GM19043 (cell line): ENCODE measurements at regions not wholly inside any gene's neighbourhood (a gene's known extent, or its start where the extent isn't known, plus 50 kb on each side); places are given as distances from the start of the nearest gene placed in this dataset.
"Not testable (repeated sequence)": the region's sequence is repeated elsewhere in the genome, so short reads cannot be mapped to it uniquely, and the experiment has no call there.

Source experiments
- ATAC-seq: cut with Tn5 transposase; IDR thresholded peaks from one replicate; pipeline ENCODE4 v1.9.1; 2021; ENCODE audit warnings: low read depth; ENCODE audit not compliant: unreplicated experiment

DNA sequence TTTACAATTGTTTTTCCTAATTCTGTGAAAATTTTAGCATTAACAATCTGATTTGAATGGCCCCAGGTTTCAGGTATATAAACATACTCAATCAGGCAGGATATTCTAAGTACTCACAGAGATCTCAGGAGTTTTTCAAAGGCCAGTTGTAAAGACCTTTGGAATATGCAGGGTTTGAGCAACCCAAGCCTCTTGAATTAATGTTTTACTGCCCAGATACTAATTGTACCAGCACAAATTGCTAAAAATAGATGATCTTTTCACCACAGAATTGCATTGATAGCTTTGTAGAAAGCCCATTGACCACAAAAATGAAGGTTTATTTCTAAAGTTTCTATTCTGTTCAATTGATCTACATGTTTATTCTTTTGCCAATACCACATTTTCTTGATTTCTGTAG is 186.5 kb downstream of the OSTF1 start:
- no peak for ATAC-seq

DNA sequence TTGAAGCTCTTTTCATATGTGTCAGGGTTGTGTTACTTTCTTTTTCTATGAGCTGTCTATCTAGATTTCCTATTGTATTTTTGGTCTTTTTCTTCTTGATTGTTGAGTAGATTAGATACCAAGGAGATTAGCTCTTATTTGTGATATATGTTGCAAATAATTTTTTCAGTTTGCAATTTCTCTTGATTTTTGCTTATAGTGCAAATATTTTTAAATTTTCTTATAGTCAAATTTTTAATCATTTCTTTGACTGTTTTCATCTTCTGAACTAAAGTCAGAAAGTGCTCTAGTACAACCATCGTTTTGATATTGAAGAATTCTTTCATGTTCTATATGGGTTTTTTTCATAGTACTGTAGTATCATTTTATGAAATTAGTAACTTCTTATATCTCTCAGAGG is 193.7 kb downstream of the OSTF1 start:
- no peak for ATAC-seq

- ATAC-seq: no peak
Observed at GRCh38 chr9:75289332-75289731, 201.0 kb downstream of the OSTF1 start.

DNA sequence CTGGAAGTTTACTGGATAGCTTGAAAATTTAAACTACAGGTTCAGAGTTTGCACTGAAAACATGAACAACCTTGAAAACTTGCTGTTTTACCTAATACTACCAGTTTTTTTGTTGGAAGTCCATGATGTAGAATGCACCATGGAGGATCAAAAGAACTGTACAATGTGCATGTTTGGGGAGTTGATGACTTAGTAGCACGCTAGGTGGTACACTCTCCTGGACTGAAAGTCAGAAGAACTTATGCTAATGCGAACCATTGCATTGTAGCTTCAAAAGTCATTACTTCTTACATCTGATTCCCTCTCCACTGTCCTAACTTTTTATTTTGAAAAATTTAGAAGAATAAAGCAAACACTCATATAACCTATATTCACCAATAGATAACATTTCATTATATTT is 211.0 kb downstream of the OSTF1 start:
- no peak for ATAC-seq

GRCh38 chr9:75333624-75334023 is 245.3 kb downstream of the OSTF1 start:
- no peak for ATAC-seq

DNA sequence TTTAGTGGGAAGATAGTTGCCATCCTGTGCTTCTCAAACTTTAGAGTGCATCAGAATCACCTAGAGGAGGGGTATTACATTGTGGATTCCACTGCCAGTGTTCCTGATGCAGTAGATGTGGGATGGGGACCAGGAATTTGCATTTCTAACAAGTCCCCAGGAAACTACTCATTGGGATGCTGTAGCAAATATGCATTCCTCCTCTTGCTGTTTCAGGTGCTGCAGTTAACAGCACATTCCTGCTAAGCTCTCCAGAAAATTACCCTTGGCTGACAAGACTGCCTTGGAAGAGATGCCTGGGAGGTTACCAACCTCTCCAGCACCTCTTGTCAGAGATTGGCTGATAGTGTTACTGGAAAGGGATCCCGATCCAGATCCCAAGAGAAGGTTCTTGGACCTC is 270.5 kb downstream of the OSTF1 start:
- ATAC-seq: no peak

DNA sequence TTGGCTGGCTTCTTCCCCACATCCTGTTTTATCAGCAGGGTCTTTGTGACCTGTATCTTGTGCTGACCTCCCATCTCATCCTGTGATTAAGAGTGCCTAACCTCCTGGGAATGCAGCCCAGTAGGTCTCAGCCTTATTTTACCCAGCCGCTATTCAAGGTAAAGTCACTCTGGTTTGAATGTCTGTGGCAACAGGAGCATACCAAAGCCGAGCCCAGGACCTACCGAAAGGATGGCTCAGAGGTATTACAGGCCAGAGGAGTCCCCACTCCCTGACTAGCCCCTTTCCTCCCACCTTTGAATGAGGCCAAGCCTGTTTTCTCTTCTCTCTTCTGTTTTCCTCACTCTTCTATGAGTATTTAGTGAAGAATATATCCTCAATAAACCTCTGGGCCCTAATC is 271.3 kb downstream of the OSTF1 start:
- no peak for ATAC-seq

DNA sequence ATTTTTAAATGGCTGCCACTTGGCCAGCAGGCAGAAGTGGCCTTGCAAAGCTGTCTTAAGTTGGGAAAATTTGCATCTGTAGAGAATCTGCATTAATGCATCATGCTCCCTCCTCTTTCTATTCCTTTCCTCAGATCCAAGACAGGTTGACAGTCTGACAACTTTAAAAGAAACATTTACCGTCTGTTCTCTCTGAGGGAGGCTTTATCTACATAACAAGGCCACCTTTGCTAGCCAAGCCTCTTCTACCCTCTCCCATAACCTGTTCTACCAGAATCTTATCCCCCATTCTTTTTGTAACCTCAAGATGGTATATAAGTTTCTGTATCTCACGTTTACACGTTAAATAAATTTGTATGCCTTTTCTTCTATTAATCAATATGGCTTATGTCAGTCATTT is 271.9 kb downstream of the OSTF1 start:
- ATAC-seq: no peak

GRCh38 chr9:75362446-75362845 is 274.1 kb downstream of the OSTF1 start:
- not testable (repeated sequence) for ATAC-seq

GRCh38 chr9:75365196-75365595 is 276.9 kb downstream of the OSTF1 start:
- ATAC-seq: no peak

- ATAC-seq: no peak
Observed at GRCh38 chr9:75369989-75370388, 281.7 kb downstream of the OSTF1 start.

DNA sequence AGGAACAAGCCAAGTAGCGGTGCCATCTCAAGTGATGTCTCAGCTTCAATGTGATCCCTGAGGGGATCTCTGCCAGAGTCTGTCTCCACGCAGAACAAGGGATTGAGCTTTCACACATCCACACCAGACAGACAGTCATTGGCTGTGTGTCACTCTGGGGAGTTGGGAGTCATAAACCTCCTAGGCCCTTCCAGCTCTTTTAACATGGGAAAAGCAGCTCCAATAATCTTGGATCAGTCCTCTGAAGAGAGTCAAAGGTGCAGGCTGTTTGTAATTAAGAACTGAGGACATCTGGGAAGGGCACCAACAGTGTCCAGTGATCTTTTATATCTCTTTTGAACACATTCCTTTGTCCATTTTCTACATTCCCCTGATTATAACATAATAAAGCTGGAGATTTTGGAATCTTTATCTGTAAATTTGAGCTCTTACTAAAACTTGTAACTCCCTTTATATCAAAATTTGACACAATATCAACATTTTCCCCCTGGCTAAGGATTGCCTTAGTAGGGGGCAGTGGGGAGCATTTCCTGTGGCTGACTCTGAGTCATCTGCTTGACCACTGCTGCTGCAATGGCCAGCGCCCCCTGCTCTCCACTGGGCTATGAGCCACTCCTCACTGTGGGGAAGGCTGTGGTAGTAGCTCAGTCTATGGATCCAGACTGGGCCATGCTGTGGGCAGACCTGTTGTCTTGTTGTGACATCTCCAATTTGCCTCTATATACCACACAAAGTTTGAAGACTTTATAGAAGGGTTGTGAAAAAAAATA is 284.4 kb downstream of the OSTF1 start:
- no peak for ATAC-seq

GRCh38 chr9:75376680-75377254 is 288.5 kb downstream of the OSTF1 start:
- ATAC-seq: no peak

- ATAC-seq: no peak
Observed at GRCh38 chr9:75378036-75378435, 289.7 kb downstream of the OSTF1 start.

GRCh38 chr9:75378926-75379325 is 290.6 kb downstream of the OSTF1 start:
- no peak for ATAC-seq

GRCh38 chr9:75382126-75382525 is 293.8 kb downstream of the OSTF1 start:
- no peak for ATAC-seq

DNA sequence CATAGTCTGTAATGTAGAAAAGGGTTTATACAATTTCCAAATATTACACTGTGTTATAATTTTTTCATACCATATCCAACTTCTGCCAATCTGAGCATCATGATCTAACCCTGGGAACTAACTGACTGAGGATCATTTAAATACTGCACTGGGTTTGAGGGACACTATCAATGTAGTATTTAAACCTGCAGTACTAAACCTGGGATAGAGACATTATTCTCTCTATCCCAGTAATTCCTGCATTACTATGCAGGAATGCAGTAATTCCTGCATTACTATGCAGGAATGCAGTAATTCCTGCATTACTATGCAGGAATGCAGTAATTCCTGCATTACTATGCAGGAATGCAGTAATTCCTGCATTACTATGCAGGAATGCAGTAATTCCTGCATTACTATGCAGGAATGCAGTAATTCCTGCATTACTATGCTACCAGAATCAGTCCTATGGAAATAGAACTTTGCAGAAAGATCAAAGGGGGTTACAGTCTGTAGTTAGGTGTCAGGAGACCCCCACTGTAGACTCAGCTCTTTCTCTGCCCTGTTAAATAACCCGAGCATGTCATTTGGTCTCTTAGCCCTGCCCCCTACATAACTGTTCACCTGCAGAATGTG is 295.2 kb downstream of the OSTF1 start:
- not testable (repeated sequence) for ATAC-seq

DNA sequence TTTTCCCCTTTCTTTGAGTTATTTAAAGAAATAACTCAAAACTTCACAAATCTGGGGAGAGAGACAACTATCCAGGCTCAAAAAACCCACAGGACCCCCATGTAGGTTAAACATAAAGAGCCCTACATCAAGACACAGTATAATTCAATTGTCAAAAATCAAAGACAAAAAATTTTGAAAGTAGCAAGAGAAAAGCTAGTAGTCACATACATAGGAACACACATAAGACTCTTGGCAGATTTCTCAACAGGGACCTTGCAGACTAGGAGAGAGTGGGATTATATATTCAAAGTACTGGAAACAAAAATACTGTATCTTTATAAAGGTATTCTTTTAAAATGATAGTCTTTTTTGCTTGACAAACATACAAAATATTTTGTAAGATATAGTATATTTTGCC is 296.9 kb downstream of the OSTF1 start:
- ATAC-seq: no peak

GRCh38 chr9:75389101-75389500 is 300.8 kb downstream of the OSTF1 start:
- no peak for ATAC-seq

DNA sequence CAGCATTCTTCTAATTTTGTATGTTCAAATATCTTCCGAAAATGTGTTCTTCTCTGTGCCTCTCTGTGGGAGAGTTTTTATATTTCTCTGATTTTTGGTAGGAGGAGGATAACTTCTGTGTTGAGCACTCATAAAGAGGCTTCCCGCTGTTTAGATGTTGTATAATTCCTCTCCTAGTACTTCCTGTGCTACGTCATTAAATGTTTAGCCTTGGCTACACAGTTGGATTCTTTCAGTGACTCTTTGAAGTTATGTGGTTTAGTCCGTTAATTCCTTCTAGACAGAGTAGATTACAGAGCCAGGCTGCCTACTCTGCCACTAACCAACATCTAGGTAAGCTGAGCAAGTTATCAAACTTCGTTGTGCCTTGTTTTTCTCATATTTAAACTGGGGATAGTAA is 302.6 kb downstream of the OSTF1 start:
- no peak for ATAC-seq

GRCh38 chr9:75391497-75391896 is 303.2 kb downstream of the OSTF1 start:
- ATAC-seq: no peak

DNA sequence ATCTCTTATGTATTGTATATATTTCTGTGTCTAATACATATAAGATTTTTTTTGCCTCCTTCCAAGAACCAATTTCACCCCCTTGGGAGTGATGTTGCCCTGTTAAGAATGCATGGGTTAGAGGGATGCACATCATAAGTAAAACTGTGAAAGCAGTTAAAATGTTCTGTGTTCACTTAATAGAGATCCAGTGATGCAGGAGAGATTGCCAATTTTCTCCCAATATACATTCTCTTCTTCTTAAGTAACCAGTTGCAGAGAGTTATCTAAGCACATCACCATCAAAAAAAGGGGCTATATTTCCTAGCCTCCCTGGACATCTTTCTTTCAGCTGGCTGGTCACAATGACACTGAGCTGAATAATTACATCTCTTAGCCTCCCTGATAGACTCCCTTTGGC is 307.0 kb downstream of the OSTF1 start:
- no peak for ATAC-seq
